ENCODE measurements at regions not wholly inside any gene's neighbourhood (a gene's known extent, or its start where the extent isn't known, plus 50 kb on each side); places are given as distances from the start of the nearest gene placed in this dataset.

DNA sequence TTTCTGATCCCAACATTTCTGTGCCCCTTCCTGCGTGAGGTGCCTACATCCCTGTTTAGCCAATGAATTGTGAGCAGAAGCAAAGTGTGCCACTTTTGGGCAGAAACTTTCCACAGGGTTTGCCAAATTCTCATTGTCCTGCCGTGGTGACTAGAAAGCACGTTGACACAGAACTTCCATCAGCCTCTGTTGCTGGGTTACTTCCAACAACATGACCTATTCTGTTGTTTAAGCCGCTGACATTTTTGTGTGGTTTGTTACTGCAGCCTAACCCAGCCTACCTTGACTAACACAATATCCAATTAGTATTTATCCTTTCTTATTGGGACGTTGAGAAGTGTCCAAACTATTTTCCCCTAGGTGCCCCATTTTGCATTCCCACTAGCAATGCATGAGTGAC, 136.8 kb downstream of the URB2 start:
- DNase-seq, result no peak

DNA sequence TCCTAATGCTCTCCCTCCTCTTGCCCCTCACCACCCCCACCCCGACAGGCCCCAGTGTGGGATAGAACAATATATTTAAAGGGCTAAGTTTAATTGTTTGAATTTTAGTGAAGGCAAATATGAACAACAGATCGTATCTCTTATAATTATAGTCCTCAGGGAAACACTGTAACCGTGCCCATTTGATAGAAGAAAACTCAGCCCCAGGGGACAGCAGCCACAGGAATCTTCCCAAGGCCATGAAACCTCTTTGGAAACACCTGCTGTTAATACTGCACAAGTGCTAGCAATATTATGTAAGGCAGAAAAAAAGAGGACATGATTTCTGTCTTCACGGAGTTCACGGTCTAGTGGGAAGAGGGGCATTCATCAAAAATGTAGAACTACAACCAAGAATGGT, 142.2 kb downstream of the URB2 start:
- DNase-seq, result no peak

GRCh38 chr1:229769006-229769405, 143.0 kb downstream of the URB2 start:
- DNase-seq, result no peak

DNA sequence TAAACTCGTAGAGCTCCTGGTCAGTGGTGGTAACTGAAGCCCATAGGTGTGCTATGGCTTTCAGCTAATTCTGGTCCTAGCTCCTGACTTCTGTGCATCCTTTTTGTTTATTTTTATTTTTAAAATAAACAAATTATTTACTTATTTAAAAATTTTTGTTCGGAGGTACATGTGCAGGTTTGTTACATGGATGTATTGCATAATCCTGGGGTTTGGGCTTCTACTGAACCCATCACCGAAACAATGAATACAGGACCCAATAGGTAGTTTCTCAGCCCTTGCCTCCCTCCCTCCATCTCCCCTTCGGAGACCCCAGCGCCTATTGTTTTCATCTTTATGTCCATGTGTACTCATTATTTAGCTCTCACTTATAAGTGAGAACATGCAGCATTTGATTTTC, 143.8 kb downstream of the URB2 start:
- DNase-seq, result no peak

DNA sequence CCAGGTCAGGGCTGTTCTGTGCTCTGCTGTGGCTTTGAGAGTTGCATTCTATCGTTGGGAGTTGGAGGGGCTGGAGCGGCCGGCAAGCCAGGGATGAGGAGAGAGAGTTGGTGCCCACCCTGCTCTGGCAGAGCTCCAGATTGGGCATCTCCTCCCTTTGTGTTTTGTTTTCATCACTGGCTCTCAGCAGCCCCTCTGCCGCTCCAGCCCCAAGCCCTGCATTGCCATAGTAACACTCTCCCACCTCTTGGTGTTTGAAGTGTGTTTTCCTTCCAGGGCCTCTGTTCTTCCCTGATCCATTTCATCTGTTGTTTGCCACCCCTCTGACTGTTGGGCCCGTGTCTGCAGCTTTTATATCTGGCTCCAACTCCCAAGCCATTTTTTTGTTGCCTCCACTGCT, 152.7 kb downstream of the URB2 start:
- no peak for DNase-seq

DNA sequence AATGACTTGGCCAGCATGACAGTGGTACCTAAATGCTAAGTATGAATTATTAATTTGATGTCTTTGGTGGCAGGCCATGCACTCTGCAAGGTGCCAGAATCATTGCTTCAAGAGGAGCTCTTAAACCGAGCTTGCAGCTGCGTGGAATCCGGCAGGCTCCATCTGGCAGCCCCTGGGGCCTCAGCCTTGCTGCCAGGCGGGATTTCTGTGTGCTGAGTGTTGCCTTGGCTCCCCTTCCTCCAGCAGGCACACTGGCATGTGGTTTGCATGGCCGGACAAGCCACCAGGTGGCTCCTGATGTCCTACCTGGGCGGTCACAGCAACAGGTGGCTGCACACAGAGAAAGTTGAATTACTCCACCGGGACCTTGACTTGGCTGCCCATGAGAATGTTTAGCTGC, 155.4 kb downstream of the URB2 start:
- DNase-seq, result no peak

DNA sequence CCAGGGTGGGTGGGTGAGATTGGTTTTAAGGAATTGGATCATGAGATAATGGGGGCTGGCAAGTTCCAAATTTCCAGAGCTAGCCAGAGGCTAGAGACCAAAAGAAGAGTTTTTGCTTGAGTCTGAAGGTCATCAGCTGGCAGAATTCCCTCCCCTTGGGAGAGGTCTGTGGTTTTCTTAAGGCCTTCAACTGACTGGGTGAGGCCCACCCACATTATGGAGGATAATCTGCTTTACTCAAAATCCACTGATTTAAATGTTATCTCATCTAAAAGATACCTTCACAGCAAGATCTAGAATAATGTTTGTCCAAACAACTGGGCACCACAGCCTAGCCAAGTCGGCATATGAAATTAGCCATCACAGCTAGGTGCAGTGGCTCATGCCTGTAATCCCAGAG, 156.4 kb downstream of the URB2 start:
- no peak for DNase-seq

- DNase-seq, result no peak
These were observed 158.8 kb downstream of the URB2 start for GRCh38 chr1:229784834-229785233.

- peak; percentile 4 for DNase-seq
These were observed 161.0 kb downstream of the URB2 start for GRCh38 chr1:229786974-229787610.

DNA sequence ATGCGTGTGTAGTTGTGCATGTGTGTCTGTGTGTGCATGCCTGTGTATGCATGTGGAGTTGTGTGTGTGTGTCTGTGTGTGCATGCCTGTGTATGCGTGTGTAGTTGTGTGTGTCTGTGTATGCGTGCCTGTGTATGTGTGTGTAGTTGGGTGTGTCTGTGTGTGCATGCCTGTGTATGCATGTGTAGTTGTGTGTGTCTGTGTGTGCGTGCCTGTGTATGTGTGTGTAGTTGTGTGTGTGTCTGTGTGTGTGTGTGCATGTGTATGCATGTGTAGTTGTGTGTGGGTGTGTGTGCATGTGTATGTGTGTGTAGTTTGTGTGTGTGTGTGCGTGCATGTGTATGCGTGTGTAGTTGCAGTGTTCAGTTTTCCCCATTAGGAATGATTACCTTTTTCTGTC, 162.0 kb downstream of the URB2 start:
- DNase-seq, result no peak

GRCh38 chr1:229792012-229792975, 166.2 kb downstream of the URB2 start:
- DNase-seq, result no peak

GRCh38 chr1:229793488-229793887, 167.4 kb downstream of the URB2 start:
- no peak for DNase-seq

DNA sequence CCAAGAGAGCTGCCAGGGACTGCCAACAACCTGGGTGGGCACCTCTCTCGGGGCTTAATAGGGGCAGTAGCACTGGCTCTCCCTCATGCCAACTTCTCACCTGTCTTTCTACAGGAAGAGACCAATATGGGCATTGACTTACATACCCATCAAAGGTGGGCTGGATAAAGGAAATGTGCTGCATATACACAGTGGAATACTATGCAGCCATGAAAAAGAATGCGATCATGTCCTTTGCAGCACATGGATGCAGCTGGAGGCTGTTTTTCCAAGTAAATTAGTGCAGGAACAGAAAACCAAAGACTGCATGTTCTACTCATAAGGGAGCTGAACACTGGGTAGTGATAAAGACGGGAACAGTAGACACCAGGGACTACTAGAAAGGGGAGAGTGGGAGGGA, 172.5 kb downstream of the URB2 start:
- DNase-seq, result no peak

GRCh38 chr1:229803626-229804217, 177.7 kb downstream of the URB2 start:
- no peak for DNase-seq

DNA sequence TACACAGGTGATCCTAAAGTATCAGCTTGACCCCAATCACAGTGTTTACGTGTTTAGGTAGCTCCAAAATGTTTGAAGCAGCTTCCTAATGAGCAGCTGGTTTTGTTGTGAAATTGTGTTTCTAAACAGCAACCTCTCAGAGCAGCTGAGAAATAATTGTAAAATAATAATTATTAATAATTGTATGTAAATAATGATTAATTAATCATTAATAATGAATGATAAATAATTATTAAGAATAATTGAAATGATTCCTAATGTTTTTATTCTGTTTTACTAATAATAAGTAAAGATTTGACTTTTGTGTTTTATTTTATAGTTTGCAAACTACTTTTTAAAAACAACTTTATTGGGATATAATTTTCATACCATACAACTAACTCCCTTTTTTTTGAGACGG, 182.2 kb downstream of the URB2 start:
- DNase-seq, result no peak

DNA sequence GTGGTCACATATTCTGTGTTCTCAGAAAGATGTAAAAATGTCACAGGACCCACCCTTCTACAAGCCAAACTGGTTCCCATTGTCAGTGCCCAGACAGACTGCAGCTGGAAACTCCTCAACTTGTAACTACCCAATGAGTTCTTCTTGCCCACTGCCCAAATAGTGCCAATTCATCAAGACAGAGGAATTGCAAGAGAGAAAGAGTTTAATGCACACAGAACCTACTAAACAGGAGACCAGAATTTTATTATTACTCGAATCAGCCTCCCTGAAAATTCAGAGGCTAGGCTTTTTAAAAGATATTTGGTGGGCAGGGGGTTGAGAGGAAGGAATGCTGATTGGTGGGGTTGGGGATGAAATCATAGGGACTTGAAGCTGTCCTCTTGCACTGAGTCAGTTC, 184.1 kb downstream of the URB2 start:
- no peak for DNase-seq

DNA sequence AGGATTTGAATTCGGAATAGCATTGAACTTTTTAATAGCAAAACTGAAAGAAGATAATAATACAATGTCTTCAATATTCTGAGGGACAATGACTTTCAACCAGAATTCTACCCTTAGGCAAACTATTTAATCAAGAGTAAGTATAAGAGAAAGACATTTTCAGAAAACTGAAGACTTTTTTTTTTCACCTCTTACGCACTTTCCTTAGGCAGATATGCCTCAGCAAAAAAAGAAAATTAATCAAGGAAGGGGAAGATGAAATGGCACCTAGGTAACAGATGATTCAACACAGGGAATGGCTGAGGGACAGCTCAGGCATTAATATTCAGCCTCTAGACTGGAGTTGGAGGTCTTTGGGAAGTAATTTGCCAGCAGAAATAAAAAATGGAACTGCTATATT, 184.9 kb downstream of the URB2 start:
- no peak for DNase-seq

GRCh38 chr1:229812148-229812547, 186.1 kb downstream of the URB2 start:
- no peak for DNase-seq

GRCh38 chr1:229812693-229813092, 186.6 kb downstream of the URB2 start:
- DNase-seq, result no peak

DNA sequence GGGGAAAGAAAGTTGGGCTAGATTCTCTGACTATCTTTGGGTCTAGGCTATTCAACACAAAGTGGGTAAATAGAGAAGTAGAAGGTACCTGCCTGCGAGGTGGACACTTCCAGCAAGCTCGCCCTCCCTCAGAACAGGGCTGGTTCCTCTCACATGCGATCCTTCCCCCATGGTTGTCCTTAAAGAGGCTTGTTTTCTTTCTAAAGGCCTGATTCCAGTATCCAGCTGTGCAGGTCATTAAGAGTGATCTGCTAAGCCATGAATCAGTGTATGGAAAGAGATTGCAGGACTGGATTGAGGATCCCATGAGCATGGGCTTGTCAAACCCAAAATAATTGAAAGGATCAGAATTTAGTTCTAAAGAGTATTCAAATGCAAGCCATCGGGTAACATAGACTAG, 189.0 kb downstream of the URB2 start:
- DNase-seq, result no peak

DNA sequence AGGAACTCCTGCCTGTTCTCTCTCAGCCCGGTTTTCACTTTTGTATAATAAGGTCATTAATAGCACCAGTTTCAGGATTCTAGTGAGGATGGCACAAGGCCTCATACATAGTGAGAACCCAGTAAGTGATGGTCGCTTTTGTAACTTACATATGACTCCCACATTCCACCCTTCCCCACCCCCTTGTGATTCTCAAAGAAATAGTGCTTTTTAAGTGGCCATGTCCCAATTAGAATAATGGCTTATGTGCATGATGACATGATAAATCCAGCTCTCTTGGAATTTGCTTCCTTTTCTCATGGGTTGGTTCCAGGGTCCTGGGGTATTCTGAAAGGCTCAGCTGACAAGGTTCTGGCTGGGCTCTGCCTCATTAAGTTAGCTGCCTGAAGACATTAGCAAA, 189.9 kb downstream of the URB2 start:
- DNase-seq, result no peak

GRCh38 chr1:229817936-229818335, 191.9 kb downstream of the URB2 start:
- DNase-seq, result no peak

GRCh38 chr1:229819091-229819490, 193.0 kb downstream of the URB2 start:
- no peak for DNase-seq

DNA sequence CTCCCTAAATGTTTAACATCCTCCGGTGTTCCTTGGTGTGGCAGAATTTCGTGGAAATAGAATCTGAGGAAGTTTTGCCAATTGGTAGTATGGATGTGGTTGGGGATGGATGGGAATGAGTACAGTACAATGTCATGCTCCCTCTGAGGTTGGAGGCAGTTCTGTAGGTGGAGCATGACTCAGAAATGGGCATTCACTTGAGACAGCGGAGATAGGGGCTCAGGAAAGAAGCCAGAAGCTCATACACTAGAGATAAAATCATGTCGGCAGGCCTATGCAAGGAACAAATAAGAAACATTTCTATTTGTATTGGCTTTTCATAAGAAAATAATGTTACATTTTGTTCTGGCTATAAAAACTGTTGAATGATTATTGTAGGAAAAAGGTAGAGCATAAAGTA, 196.0 kb downstream of the URB2 start:
- DNase-seq, result no peak

All from fibroblast of skin of scalp (primary cell).